D721Med (cell line): ENCODE measurements at regions not wholly inside any gene's neighbourhood (a gene's known extent, or its start where the extent isn't known, plus 50 kb on each side); places are given as distances from the start of the nearest gene placed in this dataset.

Experiments
- DNase-seq: peaks from one replicate; pipeline ENCODE4 v3.0.0; 2011; ENCODE audit warnings: low spot score; ENCODE audit not compliant: insufficient read length
- FAIRE-seq: peaks from 2 replicates; lab custom pipeline; 2011; peaks lifted over from hg19 to GRCh38; lab: Jason Lieb, UNC
- CTCF ChIP-seq: IDR thresholded peaks from 2 replicates; pipeline ENCODE4 v1.5.1; 2012; ENCODE audit warnings: mild to moderate bottlenecking, control low read depth; ENCODE audit not compliant: insufficient read depth; ENCODE audit errors: missing control alignments

GRCh38 chr16:55136356-55137150 lies 187.4 kb upstream of the IRX6 start:
- FAIRE-seq = no peak
- no peak for DNase-seq
- no peak for TF ChIP-seq CTCF

GRCh38 chr16:55138298-55138697 lies 185.7 kb upstream of the IRX6 start:
- no peak for TF ChIP-seq CTCF
- no peak for FAIRE-seq
- DNase-seq = no peak

GRCh38 chr16:55142405-55142804 lies 181.6 kb upstream of the IRX6 start:
- FAIRE-seq (no peak), DNase-seq (no peak)
- no peak for TF ChIP-seq CTCF

- no peak for DNase-seq
- no peak for FAIRE-seq
- no peak for TF ChIP-seq CTCF
Observed at GRCh38 chr16:55144651-55145050, 179.4 kb upstream of the IRX6 start.

GRCh38 chr16:55145771-55146603 lies 178.0 kb upstream of the IRX6 start:
- TF ChIP-seq CTCF = no peak
- FAIRE-seq = no peak
- no peak for DNase-seq

GRCh38 chr16:55146966-55147365 lies 177.0 kb upstream of the IRX6 start:
- FAIRE-seq = no peak
- DNase-seq = no peak
- no peak for TF ChIP-seq CTCF
